ENCODE measurements at regions not wholly inside any gene's neighbourhood (a gene's known extent, or its start where the extent isn't known, plus 50 kb on each side); places are given as distances from the start of the nearest gene placed in this dataset.

- Mint-ChIP-seq H3K4me1 (no peaks in the 10 kb centered on the region), H3K27me3 (ENCODE audit: low read depth in 3 of 3) (no peaks in the 10 kb centered on the region), H3K27ac (no peak overlapping the region), H3K36me3 (no peaks in the 10 kb centered on the region), H3K4me3 (no peak overlapping the region), H3K9me3 (peaks cover 0 to 14% (median 2%) of the 10 kb centered on the region in 7 donors)
- intact Hi-C loops (cut with micrococcal nuclease) = no loop called here
- TF ChIP-seq, protein P1, sequence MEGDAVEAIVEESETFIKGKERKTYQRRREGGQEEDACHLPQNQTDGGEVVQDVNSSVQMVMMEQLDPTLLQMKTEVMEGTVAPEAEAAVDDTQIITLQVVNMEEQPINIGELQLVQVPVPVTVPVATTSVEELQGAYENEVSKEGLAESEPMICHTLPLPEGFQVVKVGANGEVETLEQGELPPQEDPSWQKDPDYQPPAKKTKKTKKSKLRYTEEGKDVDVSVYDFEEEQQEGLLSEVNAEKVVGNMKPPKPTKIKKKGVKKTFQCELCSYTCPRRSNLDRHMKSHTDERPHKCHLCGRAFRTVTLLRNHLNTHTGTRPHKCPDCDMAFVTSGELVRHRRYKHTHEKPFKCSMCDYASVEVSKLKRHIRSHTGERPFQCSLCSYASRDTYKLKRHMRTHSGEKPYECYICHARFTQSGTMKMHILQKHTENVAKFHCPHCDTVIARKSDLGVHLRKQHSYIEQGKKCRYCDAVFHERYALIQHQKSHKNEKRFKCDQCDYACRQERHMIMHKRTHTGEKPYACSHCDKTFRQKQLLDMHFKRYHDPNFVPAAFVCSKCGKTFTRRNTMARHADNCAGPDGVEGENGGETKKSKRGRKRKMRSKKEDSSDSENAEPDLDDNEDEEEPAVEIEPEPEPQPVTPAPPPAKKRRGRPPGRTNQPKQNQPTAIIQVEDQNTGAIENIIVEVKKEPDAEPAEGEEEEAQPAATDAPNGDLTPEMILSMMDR (IDR thresholded peaks at IDR 0.05) = no peak
- Histone ChIP-seq H2AFZ (ENCODE audit: insufficient read depth, low read depth, low read length, poor library complexity, severe bottlenecking) (no peak overlapping the region), H3K79me2 (ENCODE audit: insufficient read depth, low read length) (no peaks in the 10 kb centered on the region), H3K4me1 (ENCODE audit: control insufficient read depth in 1 of 2, insufficient read depth in 2 of 2, low read length in 2 of 2) (no peaks in the 10 kb centered on the region), H3K27ac (ENCODE audit: low read depth in 1 of 2, low read length in 2 of 2) (no peak overlapping the region), H3K9me3 (replicated peaks in 1 of 2; ENCODE audit: control insufficient read depth in 1 of 2, insufficient read depth in 1 of 2, low read length in 2 of 2) (peaks cover 0 to 10% of the 10 kb centered on the region in 2 donors), H3K27me3 (ENCODE audit: control insufficient read depth in 2 of 2, insufficient read depth in 2 of 2, low read length in 2 of 2) (no peaks in the 10 kb centered on the region), H3K4me3 (replicated peaks in 1 of 3; ENCODE audit: low read depth in 2 of 3, low read length in 3 of 3) (no peak overlapping the region), H3K36me3 (replicated peaks in 1 of 2; ENCODE audit: control insufficient read depth in 1 of 2, insufficient read depth in 2 of 2, low read length in 2 of 2) (no peaks in the 10 kb centered on the region), H3K4me2 (replicated peaks; ENCODE audit: extremely low read depth, low read length, poor library complexity, severe bottlenecking) (no peak overlapping the region), H3K9ac (ENCODE audit: insufficient read depth, low read length, poor library complexity, severe bottlenecking) (no peak overlapping the region), H4K20me1 (ENCODE audit: insufficient read depth, low read length) (no peaks in the 10 kb centered on the region)
- DNase-seq = no peak
- 90% methylated on average over 2 of the region's 5 CpGs for WGBS (ENCODE audit: insufficient coverage)
These were observed 123.9 kb upstream of the GRM7 start for GRCh38 chr3:6736836-6737629.

- Mint-ChIP-seq H3K4me1 (no peaks in the 10 kb centered on the region), H3K9me3 (peaks cover 0 to 14% (median 2%) of the 10 kb centered on the region in 7 donors), H3K27me3 (ENCODE audit: low read depth in 3 of 3) (no peaks in the 10 kb centered on the region), H3K4me3 (no peak overlapping the region), H3K36me3 (no peaks in the 10 kb centered on the region), H3K27ac (no peak overlapping the region)
- no peak overlapping the region for H3K9ac ChIP-seq (ENCODE audit: insufficient read depth, low read length, poor library complexity, severe bottlenecking)
- intact Hi-C loops (cut with micrococcal nuclease) = no loop called here
- H3K27ac ChIP-seq (ENCODE audit: low read depth in 1 of 2, low read length in 2 of 2) = no peak overlapping the region
- H3K79me2 ChIP-seq (ENCODE audit: insufficient read depth, low read length) = no peaks in the 10 kb centered on the region
- TF ChIP-seq, protein P1 (IDR thresholded peaks at IDR 0.05) = no peak
- 83% methylated on average over 1 of the region's 2 CpGs for WGBS (ENCODE audit: insufficient coverage)
- no peak overlapping the region for H2AFZ ChIP-seq (ENCODE audit: insufficient read depth, low read depth, low read length, poor library complexity, severe bottlenecking)
- no peak for DNase-seq
- no peak overlapping the region for H3K4me3 ChIP-seq (replicated peaks in 1 of 3; ENCODE audit: low read depth in 2 of 3, low read length in 3 of 3)
- H3K4me2 ChIP-seq (replicated peaks; ENCODE audit: extremely low read depth, low read length, poor library complexity, severe bottlenecking) = no peak overlapping the region
- no peaks in the 10 kb centered on the region for H3K4me1 ChIP-seq (ENCODE audit: control insufficient read depth in 1 of 2, insufficient read depth in 2 of 2, low read length in 2 of 2)
- H3K9me3 ChIP-seq (replicated peaks in 1 of 2; ENCODE audit: control insufficient read depth in 1 of 2, insufficient read depth in 1 of 2, low read length in 2 of 2) = peaks cover 0 to 14% of the 10 kb centered on the region in 2 donors
- no peaks in the 10 kb centered on the region for H3K36me3 ChIP-seq (replicated peaks in 1 of 2; ENCODE audit: control insufficient read depth in 1 of 2, insufficient read depth in 2 of 2, low read length in 2 of 2)
- no peaks in the 10 kb centered on the region for H4K20me1 ChIP-seq (ENCODE audit: insufficient read depth, low read length)
- no peaks in the 10 kb centered on the region for H3K27me3 ChIP-seq (ENCODE audit: control insufficient read depth in 2 of 2, insufficient read depth in 2 of 2, low read length in 2 of 2)
These were observed 123.3 kb upstream of the GRM7 start for GRCh38 chr3:6737630-6738029.
